Caki2 (cell line): ENCODE measurements at regions not wholly inside any gene's neighbourhood (a gene's known extent, or its start where the extent isn't known, plus 50 kb on each side); places are given as distances from the start of the nearest gene placed in this dataset.
"Not testable (repeated sequence)": the region's sequence is repeated elsewhere in the genome, so short reads cannot be mapped to it uniquely, and the experiment has no call there.

Experiments used
- DNase-seq: peaks from one replicate; pipeline ENCODE4 v3.0.0-alpha.2; 2015; ENCODE audit warnings: low read depth
- in situ Hi-C: cut with HindIII; loops from 2 replicates; pipeline ENCODE4 v1.10.0; 2016; ENCODE audit warnings: low sequenced_read_pairs, low pct_unique_long_range_greater_than_20kb, mixed read lengths

DNA sequence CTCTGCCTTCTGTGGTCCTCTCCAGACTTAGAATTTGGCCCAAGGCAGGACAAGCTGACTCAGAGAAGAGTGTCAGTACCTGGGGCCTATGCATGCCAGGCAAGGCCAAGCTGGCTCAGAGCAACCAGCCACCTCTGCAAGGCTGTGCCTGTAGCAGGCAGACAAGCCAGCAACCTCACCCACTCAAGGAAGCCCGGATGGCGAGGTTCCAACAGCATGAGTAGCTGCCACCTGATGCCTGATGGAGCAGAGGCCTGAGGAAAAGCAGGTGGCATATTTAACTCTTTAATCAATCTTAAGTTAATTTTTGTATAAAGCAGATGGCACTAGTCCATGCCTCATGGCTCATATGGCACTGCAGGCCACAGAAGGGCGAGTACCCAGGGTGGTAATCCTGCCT lies 3595.8 kb upstream of the OR11H1 start:
- DNase-seq, in situ Hi-C loops: not testable (repeated sequence)

GRCh38 chr22:11967915-11968616 lies 3559.9 kb upstream of the OR11H1 start:
- DNase-seq, in situ Hi-C loops: not testable (repeated sequence)

DNA sequence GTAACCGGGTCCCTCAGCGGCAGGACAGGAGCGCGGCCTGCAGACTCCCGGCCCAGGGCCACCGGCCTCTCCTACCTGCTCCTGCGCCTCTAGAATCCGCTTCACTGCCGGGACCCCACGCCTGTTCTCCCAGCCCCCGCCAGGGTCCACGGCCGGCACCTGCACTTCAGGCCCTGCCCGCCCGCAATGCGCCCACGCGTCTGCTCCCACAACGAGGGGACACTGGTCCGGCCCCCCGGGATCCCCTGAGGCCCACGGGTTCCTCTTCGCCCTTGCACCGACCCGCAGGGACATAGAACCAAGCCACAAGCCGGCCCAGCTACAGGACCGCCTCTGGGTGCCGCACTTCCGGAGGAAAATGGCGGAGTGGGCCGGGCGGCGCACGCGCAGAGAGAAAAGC lies 3554.1 kb upstream of the OR11H1 start:
- in situ Hi-C loops: not testable (repeated sequence)
- peak; percentile 1 for DNase-seq
